Kasumi-1 (cell line): ENCODE measurements at regions not wholly inside any gene's neighbourhood (a gene's known extent, or its start where the extent isn't known, plus 50 kb on each side); places are given as distances from the start of the nearest gene placed in this dataset.
"Not testable (repeated sequence)": the region's sequence is repeated elsewhere in the genome, so short reads cannot be mapped to it uniquely, and the experiment has no call there.

Experiments
- DNase-seq, 2 experiments: peaks; one replicate each; lab custom pipeline; 2025; lab: John Stamatoyannopoulos, UW

DNA sequence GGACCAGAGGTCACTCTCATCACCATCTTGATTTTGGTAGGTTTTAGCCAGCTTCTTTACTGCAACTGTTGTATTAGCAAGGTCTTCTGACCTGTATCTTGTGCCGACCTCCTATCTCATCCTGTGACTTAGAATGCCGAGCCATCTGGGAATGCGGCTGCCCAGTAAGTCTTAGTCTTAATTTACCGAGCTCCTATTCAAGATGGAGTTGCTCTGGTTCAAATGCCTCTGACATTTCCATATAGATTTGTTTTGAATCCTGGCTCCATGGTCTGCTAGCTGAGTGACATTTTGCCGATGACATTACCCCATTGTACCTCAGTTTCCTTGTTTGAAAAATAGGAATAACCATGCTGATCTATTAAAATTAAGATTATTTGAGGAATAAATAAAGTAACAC lies 193.9 kb upstream of the HMCN1 start:
- DNase-seq = no peak

DNA sequence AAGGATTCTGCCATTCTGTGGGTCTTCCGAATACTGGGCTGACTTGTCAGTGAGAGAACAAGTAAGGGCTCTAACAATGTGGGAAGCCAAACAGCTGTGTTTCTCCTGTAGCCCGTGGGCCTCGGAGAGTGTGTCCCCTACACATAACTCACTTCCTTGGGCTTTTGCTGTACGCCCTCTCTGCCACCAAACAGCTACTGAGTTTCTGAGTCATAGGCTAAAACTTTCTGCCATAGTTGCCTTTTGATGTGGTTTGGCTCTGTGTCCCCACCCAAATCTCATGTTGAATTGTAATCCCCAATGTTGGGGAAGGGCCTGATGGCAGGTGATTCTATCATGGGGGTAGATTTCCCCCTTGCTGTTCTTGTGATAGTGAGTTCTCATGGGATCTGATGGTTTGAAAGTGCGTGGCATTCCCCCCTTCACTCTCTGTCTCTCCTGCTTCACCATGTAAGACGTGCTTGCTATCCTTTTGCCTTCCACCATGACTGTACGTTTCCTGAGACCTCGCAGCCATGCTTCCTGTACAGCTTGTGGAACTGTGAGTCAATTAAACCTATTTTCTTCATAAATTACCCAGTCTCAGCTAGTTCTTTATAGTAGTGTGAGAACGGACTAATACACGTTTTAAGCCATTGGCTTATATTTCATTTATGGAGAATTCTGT lies 194.8 kb upstream of the HMCN1 start:
- DNase-seq = no peak

DNA sequence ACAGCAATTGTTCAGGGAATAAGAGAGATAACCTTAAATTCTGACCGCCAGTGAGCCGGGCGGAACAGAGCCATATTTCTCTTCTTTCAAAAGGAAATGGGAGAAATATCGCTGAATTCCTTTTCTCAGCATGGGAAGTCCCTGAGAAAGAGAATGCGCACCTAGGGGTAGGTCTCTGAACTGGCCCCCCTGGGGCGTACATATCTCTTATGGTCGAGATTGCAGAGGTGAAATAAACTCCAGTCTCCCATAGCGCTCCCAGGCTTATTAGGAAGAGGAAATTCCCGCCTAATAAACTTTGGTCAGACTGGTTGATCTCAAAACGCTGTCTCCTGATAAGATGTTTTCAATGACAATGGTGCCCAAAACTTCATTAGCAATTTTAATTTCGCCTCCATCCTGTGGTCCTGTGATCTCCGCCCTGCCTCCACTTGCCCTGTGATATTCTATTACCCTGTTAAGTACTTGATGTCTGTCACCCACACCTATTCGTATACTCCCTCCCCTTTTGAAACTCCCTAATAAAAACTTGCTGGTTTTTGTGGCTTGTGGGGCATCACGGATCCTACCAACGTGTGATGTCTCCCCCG lies 195.8 kb upstream of the HMCN1 start:
- DNase-seq = not testable (repeated sequence)

- DNase-seq = no peak
These were observed 196.6 kb upstream of the HMCN1 start for GRCh38 chr1:185537596-185537995.

DNA sequence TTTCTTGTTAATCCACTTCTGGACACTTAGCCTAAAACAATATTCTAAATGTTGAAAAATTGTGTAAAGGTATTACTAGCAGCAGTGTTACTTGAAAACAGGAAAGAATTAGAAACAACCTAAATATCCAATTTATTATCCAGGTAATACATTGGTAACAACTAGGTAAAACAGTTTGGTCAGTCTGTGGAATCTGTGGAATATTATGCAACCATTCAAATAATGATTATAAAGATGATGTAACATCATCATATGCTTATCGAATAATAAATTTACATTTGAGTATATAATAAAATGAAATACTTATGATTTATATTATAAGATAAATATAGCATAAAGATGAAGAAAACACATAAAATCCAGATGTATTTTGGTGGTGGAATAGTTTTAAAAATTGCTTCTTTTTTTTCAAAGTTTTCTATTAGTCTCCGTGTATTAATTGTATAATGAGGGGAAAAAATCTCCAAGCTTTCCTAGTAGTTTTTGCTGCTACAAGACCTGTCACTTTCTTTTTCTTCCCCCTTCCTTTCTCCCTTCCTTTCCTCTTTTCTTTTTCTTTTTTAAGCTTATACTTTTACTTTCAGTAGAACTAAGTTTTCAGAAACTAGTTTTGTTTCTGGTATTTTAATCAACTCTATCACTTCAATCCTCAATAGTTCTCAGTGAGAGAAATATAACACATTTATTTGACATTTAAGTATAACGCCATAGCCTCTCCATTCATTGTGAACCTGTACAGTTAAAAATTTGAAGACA lies 197.8 kb upstream of the HMCN1 start:
- DNase-seq = no peak

GRCh38 chr1:185535621-185536020 lies 198.6 kb upstream of the HMCN1 start:
- DNase-seq = no peak

DNA sequence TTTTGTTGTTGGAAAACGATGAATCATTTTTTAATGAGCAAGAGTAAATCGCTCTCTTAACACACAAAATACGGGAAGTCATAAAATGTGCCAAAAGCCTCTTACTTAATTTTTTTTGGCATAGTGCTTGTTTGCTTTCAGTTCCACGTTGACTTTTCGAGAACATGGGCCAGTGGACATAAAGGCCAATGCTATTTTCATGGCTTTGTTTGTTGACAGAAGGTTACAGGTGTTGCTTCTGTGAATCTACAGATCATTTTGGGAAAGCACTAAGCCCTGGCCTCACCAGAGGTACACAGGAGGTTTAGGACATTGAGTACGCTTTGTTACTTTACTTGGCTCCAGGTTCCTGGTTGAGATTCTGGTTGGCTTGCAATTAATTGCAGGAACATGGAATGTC lies 199.4 kb upstream of the HMCN1 start:
- DNase-seq = no peak

- no peak for DNase-seq
These were observed 200.6 kb upstream of the HMCN1 start for GRCh38 chr1:185533596-185533995.

DNA sequence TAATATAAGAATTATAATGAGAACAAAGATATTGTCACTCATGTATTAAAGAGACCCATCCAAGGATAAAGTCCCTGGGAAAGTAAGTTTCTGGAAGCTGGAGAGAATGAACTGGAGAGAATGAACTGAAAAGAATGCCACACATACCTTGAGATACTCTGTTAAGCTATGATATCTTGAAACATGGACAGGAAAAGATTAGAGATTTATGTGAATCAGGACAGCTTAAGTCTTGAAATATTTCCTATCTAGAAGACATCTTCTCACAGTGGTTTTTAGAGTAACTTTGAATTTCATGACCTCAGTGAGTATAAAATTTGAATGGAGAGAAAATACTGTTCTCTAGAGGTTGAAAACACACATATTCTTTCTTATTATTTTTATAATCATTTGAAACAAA lies 201.3 kb upstream of the HMCN1 start:
- no peak for DNase-seq

DNA sequence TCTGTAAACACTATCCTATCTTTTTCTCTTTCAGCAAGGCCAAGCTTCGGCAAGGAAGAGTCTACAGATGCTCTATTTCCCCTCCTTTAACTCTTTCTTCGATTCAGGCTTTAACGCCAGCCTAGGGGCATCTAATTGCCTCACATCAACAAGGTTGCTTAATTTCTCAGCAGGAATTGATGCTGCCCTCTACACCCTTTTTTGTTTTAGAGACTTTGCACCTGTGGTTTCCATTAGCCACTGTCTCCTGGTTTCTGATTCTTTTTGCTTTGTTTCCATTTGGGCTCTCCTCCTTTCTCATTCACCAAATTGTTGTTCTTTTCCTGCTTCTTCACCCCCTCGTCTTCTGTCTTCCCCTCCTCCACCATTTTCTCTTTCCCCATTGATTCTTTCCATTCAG lies 202.4 kb upstream of the HMCN1 start:
- no peak for DNase-seq

GRCh38 chr1:185530215-185530614 lies 204.0 kb upstream of the HMCN1 start:
- no peak for DNase-seq

- DNase-seq = no peak
These were observed 204.5 kb upstream of the HMCN1 start for GRCh38 chr1:185529673-185530072.

GRCh38 chr1:185528084-185528676 lies 206.0 kb upstream of the HMCN1 start:
- DNase-seq = no peak

GRCh38 chr1:185526344-185527307 lies 207.6 kb upstream of the HMCN1 start:
- DNase-seq = peak; percentile 11 to 36

GRCh38 chr1:185520188-185520920 lies 203.3 kb upstream of the IVNS1ABP start:
- no peak for DNase-seq

GRCh38 chr1:185517808-185518419 lies 200.9 kb upstream of the IVNS1ABP start:
- no peak for DNase-seq

DNA sequence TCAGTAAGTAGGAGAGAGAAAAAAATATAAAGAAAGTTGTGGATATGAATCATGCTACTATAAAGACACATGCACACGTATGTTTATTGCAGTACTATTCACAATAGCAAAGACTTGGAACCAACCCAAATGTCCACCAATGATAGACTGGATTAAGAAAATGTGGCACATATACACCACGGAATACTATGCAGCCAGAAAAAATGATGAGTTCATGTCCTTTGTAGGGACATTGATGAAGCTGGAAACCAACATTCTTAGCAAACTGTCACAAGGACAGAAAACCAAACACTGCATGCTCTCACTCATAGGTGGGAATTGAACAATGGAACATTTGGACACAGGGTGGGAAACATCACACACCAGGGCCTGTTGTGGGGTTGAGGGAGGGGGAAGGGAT lies 200.3 kb upstream of the IVNS1ABP start:
- not testable (repeated sequence) for DNase-seq

GRCh38 chr1:185515696-185516095 lies 198.7 kb upstream of the IVNS1ABP start:
- no peak for DNase-seq

- no peak for DNase-seq
These were observed 197.3 kb upstream of the IVNS1ABP start for GRCh38 chr1:185514311-185514710.

- no peak for DNase-seq
These were observed 195.4 kb upstream of the IVNS1ABP start for GRCh38 chr1:185512442-185512841.

- no peak for DNase-seq
These were observed 184.1 kb upstream of the IVNS1ABP start for GRCh38 chr1:185501099-185501498.
